Vagina (tissue), 2 donors: ENCODE measurements at regions not wholly inside any gene's neighbourhood (a gene's known extent, or its start where the extent isn't known, plus 50 kb on each side); places are given as distances from the start of the nearest gene placed in this dataset.

Source experiments
- POLR2A ChIP-seq, 2 donors: fragments of 450-650 bp; IDR thresholded peaks; one replicate each; pipeline ENCODE4 v1.6.1; 2017; ENCODE audit warnings: antibody characterized with exemption in 2 of 2, mild to moderate bottlenecking in 2 of 2, moderate library complexity in 2 of 2
- TF ChIP-seq, protein P1 (sequence below), 3 experiments: fragments of 450-650 bp in 2 of 3; fragments of 200-600 bp in 1 of 3; sonication (generic) in 1 of 3; IDR thresholded peaks; one replicate each; pipeline ENCODE4 v1.5.1; 2017 to 2019; ENCODE audit warnings: antibody characterized with exemption in 3 of 3, mild to moderate bottlenecking in 2 of 3, moderate library complexity in 2 of 3

DNA sequence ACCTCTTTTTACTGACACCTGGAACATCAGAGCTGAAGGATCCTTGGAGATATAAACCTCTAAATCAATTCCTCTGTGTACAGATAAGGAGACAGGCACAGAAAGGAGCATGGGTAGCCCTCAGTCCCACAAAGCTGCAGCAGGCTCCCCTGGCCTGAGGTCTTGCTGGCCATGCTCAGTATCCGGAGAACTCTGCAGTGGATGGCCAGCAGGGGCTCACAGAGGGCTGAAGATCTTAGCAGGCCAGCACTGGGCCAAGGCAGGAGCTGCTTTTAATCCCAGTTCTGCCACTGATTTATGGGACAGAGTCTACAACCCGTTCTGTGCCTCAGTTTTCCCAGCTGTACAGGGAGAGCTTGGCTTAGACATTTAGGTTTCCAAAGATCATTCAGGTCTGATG is 52.6 kb upstream of the LRRC32 start:
- TF ChIP-seq, protein P1, sequence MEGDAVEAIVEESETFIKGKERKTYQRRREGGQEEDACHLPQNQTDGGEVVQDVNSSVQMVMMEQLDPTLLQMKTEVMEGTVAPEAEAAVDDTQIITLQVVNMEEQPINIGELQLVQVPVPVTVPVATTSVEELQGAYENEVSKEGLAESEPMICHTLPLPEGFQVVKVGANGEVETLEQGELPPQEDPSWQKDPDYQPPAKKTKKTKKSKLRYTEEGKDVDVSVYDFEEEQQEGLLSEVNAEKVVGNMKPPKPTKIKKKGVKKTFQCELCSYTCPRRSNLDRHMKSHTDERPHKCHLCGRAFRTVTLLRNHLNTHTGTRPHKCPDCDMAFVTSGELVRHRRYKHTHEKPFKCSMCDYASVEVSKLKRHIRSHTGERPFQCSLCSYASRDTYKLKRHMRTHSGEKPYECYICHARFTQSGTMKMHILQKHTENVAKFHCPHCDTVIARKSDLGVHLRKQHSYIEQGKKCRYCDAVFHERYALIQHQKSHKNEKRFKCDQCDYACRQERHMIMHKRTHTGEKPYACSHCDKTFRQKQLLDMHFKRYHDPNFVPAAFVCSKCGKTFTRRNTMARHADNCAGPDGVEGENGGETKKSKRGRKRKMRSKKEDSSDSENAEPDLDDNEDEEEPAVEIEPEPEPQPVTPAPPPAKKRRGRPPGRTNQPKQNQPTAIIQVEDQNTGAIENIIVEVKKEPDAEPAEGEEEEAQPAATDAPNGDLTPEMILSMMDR (IDR thresholded peaks at IDR 0.05): no peak
- no peak for TF ChIP-seq POLR2A (IDR thresholded peaks at IDR 0.05)
